ENCODE measurements at regions not wholly inside any gene's neighbourhood (a gene's known extent, or its start where the extent isn't known, plus 50 kb on each side); places are given as distances from the start of the nearest gene placed in this dataset.

DNA sequence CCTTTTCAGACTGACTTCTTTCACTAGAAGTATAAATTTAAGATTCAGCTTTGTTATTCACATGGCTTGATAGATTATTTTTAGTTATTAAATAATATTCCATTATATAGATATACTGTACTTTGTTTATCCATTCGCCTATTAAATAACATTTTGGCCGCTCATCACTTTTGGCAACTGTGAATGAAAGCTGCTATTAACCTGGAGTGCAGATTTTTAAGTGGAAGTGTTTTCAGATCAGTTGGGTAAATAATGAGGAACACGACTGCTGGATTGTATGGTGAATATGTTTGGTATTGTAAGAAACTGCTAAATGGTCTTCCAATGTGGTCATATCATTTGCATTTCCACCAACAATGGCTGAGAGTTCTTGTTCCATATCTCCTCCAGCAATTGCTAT, 97.6 kb upstream of the ZNF804B start:
- Mint-ChIP-seq H3K4me3 (no peak overlapping the region), H3K36me3 (no peaks in the 10 kb centered on the region), H3K27me3 (no peaks in the 10 kb centered on the region), H3K27ac (no peak overlapping the region), H3K9me3 (peaks cover 2% of the 10 kb centered on the region), H3K4me1 (no peaks in the 10 kb centered on the region)
- ATAC-seq (ENCODE audit: low read depth) (no peak), DNase-seq (ENCODE audit: low spot score in 2 of 2) (no peak)

DNA sequence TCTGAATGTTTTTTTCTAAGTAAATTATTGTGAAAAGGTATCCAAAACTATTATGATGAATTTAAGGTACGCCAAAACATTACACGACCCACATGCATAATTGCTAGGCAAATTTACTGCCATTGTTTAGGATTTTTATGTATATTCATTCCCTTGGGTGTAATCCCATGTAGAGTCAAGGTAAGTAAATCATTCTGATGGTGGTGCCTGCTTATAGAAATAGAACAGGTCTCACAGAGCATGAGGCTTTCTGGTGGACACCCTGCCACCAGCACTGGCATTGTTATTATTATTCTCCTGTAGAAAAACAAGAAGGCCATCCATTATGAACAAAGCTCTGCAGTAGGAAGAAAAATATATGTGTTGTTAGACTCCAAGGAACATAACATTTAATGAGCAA, 111.7 kb upstream of the ZNF804B start:
- Mint-ChIP-seq H3K36me3 (no peaks in the 10 kb centered on the region), H3K27ac (no peak overlapping the region), H3K27me3 (no peaks in the 10 kb centered on the region), H3K4me1 (no peaks in the 10 kb centered on the region), H3K4me3 (no peak overlapping the region), H3K9me3 (peaks cover 5% of the 10 kb centered on the region)
- DNase-seq (ENCODE audit: low spot score in 2 of 2) (no peak), ATAC-seq (ENCODE audit: low read depth) (no peak)

DNA sequence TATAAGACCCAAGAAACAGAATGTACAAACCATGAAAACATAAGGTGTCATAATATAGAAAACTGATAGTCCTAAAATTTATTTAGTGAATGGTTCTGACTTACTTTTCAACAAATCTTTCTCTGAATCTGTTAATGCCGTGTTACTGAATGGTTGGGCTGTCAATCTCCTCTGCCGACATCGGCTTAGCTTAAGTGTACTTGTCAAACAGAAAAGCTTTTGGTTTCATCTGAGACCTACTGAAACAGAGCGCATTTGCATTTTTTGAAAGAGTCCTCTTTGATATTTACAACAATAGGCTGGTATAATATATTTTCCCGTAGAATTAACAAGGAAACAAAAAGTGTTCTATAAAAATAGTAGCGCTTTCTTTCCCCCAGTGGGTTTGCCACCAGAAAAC, 120.9 kb upstream of the ZNF804B start:
- Mint-ChIP-seq H3K36me3 (no peaks in the 10 kb centered on the region), H3K4me1 (no peaks in the 10 kb centered on the region), H3K27me3 (no peaks in the 10 kb centered on the region), H3K9me3 (peaks cover 2% of the 10 kb centered on the region), H3K4me3 (no peak overlapping the region), H3K27ac (no peak overlapping the region)
- DNase-seq (ENCODE audit: low spot score in 2 of 2) (no peak), ATAC-seq (ENCODE audit: low read depth) (no peak)

DNA sequence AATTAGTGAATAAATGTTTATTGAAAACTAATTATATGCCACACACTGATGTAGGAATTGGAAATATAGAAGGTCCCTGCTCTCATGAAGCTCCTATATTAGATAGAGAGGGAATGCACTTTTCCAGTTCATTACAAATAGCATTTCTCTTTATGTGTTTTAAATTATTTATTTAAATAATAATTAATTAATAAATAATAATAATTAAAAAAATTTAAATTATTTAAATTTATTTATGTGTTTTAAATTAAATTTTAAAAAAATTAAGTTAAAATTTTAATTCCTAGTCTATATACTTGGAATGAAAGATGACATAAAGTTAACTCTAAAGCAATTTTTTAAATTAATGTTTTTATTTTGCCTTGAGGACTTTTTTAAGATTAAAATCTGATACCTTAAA, 121.7 kb upstream of the ZNF804B start:
- Mint-ChIP-seq H3K4me1 (no peaks in the 10 kb centered on the region), H3K27me3 (no peaks in the 10 kb centered on the region), H3K9me3 (peaks cover 3% of the 10 kb centered on the region), H3K27ac (no peak overlapping the region), H3K4me3 (no peak overlapping the region), H3K36me3 (no peaks in the 10 kb centered on the region)
- DNase-seq (ENCODE audit: low spot score in 2 of 2), result no peak
- ATAC-seq (ENCODE audit: low read depth), result no peak

DNA sequence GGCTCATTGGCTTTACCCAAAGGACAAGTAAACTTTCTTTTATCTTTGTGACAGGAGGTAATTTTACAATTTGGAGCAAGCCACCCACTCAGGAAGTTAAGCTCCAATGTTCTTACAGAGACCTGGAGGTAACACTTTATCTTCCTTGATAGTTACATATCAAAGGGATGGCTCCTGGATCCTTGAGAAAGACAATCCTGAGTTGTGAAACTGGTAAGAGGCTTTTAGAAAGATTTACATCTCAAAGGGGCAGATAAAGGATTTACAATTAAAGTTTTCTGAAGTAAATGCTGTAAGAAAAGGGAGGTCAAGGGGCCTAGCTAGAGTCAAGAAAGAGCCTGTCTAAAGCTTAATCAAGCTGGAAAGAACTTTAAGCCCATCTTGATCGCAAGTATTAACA, 124.4 kb upstream of the ZNF804B start:
- Mint-ChIP-seq H3K9me3 (peaks cover 1% of the 10 kb centered on the region), H3K36me3 (no peaks in the 10 kb centered on the region), H3K4me1 (no peaks in the 10 kb centered on the region), H3K27me3 (no peaks in the 10 kb centered on the region), H3K4me3 (no peak overlapping the region), H3K27ac (no peak overlapping the region)
- no peak for ATAC-seq (ENCODE audit: low read depth)
- DNase-seq (ENCODE audit: low spot score in 2 of 2), result no peak

DNA sequence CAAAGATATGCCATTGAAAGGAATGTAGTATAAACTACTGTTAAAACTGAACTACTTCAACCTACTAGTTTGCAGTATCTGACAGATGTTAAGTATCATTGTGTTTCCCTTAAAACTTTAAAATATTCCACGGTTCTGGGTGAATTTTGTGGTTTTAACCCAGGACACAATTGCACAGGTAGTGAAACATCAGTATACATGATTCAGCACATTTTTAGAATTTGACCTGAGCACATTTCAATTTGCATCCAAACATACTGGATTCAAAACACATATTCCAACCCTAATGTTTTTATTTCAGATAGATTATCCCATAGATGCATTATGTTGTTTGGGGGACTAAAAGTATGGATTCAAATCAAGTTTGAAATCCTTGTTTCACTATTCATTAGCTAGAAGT, 129.9 kb upstream of the ZNF804B start:
- Mint-ChIP-seq H3K27me3 (no peaks in the 10 kb centered on the region), H3K4me3 (no peak overlapping the region), H3K27ac (no peak overlapping the region), H3K36me3 (no peaks in the 10 kb centered on the region), H3K9me3 (peaks cover 1% of the 10 kb centered on the region), H3K4me1 (no peaks in the 10 kb centered on the region)
- ATAC-seq (ENCODE audit: low read depth) (no peak), DNase-seq (ENCODE audit: low spot score in 2 of 2) (no peak)

DNA sequence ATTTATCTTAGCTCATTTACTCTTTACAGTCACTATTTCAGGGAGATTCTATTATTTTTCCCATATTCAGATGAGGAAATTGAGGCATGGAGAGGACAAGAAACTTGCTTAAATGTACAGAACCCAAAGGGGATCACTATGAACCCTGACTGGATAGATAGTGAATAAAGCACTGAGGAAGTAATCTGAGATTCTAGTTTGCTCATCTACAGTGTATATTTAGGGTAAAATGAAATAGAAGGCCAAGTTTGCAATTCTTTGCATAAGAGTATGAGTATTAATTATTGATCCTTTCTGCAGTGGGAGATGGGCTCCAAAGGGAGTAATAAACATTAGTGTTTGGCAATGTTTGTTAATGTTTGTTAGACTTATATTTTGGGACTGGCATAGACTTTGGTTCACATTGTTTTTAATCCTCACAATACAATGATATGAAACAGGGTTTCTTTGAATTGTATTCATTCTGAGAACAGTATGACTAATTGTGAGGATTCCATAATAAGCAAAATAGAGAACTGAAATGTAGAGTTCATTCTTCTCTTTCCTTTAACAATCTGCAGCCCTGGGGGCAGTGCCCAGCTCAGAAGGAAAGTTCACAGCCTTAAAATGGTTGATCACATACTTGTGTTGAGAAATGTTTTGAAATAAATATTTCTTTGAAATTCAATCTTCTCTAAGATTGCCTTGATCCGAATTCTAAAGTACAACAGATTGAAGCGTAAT, 131.0 kb upstream of the ZNF804B start:
- Mint-ChIP-seq H3K9me3 (peaks cover 1% of the 10 kb centered on the region), H3K36me3 (no peaks in the 10 kb centered on the region), H3K4me3 (no peak overlapping the region), H3K27ac (no peak overlapping the region), H3K4me1 (no peaks in the 10 kb centered on the region), H3K27me3 (no peaks in the 10 kb centered on the region)
- ATAC-seq (ENCODE audit: low read depth), result no peak
- no peak for DNase-seq (ENCODE audit: low spot score in 2 of 2)

DNA sequence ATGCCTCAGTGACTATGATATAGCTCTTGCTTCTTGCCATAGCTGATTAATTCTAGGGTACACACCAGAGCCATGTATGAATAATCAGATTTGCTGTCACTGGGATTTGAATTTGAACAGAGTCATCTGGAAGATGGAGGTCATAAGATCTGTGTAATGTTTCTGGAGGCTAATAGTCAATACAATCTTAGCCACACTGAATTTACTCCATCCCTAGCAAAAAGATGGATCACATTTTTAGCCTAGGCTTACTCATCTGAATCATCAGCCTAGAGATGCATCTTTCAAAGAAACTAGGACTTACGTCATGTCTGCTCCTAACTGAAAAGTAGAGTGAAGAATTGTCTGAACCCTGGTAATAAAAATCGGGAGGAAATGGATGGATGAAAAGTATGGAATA, 142.3 kb upstream of the ZNF804B start:
- ATAC-seq (ENCODE audit: low read depth) (no peak), DNase-seq (ENCODE audit: low spot score in 2 of 2) (no peak)
- Mint-ChIP-seq H3K4me1 (no peaks in the 10 kb centered on the region), H3K4me3 (no peak overlapping the region), H3K27me3 (peaks cover 2% of the 10 kb centered on the region), H3K9me3 (no peaks in the 10 kb centered on the region), H3K27ac (no peak overlapping the region), H3K36me3 (no peaks in the 10 kb centered on the region)

DNA sequence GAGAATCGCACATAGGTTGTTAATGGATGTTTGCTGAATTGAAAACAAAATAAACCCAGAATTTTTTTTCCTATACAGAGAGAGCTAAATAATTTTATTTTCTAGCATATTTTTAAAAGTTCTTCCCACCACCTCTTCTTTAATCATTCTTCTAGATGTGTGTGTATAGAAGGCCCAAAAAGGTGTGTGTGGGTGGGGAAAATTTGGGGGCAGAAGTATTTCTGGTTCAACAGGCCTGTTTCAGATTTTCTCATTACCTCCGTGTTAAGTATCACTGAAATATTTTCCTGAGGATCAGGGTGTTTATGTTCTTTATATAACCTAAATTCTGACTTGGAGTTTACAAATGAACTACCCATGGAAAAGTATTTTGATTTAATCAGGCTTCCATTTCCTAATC, 144.2 kb upstream of the ZNF804B start:
- H3K36me3 Mint-ChIP-seq, result no peaks in the 10 kb centered on the region
- DNase-seq (ENCODE audit: low spot score in 2 of 2), result no peak
- no peak overlapping the region for H3K27ac Mint-ChIP-seq
- H3K4me1 Mint-ChIP-seq, result no peaks in the 10 kb centered on the region
- peaks cover 1% of the 10 kb centered on the region for H3K9me3 Mint-ChIP-seq
- no peaks in the 10 kb centered on the region for H3K27me3 Mint-ChIP-seq
- H3K4me3 Mint-ChIP-seq, result no peak overlapping the region
- ATAC-seq (ENCODE audit: low read depth), result no peak

DNA sequence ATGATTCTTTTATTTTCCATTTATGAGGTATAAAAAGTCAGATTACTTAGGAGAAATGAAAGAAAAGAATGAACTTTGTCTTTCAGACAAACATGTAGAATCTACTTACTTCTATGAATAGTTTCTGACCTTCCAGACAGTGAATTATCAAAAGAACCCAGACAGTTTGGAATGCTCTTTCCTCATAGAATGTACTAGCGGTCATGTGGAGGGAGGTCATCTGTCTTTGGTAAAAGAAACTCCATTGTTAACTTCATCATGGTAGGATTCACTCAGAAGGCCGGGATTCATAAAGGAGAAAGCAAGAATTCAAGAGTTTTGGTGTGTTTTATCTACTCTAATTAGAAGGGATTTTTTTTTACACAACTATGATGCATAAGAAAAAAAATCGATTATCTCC, 144.8 kb upstream of the ZNF804B start:
- ATAC-seq (ENCODE audit: low read depth) (no peak), DNase-seq (ENCODE audit: low spot score in 2 of 2) (no peak)
- Mint-ChIP-seq H3K4me1 (no peaks in the 10 kb centered on the region), H3K9me3 (peaks cover 1% of the 10 kb centered on the region), H3K27me3 (no peaks in the 10 kb centered on the region), H3K36me3 (no peaks in the 10 kb centered on the region), H3K27ac (no peak overlapping the region), H3K4me3 (no peak overlapping the region)

DNA sequence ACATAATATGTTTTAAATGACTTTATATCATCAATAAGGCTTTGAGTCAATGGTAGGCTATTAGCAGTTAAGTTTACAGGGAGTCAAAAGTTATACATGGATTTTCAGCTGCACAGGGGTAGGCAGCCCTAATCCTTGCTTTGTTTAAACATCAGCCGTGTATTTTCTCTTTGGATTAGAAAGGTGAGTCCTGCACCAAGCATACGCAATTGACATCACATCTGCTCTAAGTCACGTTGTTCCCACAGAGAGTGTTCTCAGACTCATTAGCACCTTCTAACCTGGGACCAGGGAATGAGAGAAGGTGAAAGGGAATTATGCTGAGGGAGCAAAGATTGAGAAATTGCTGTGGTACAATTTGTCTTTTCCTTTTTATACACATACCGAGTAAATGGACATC, 148.6 kb upstream of the ZNF804B start:
- H3K36me3 Mint-ChIP-seq, result no peaks in the 10 kb centered on the region

DNA sequence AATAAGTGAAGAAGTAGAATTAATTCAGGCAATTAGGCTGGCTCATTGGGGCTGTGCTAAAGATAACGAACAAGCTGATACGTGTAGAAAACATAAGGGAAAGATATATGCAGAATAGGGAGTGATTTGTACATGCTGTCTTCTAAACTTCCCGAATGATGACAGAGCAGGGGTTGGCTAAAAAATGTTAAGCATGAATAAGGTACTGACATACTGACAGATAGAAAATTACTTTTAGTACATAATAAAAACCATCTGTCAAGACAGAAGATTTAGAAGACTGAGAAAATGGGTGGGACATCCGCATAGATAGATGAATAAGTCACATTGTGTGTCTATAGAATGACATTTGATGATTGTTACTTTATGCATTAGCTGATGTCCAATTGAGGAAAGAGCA, 158.8 kb upstream of the ZNF804B start:
- no peak overlapping the region for H3K4me3 Mint-ChIP-seq
- ATAC-seq (ENCODE audit: low read depth) (no peak), DNase-seq (ENCODE audit: low spot score in 2 of 2) (no peak)

More for the DNA sequence above, 148.6 kb upstream of the ZNF804B start:
- no peak overlapping the region for H3K4me3 Mint-ChIP-seq
- ATAC-seq (ENCODE audit: low read depth) (no peak), DNase-seq (ENCODE audit: low spot score in 2 of 2) (no peak)
- no peaks in the 10 kb centered on the region for H3K27me3 Mint-ChIP-seq
- peaks cover 1% of the 10 kb centered on the region for H3K9me3 Mint-ChIP-seq
- H3K4me1 Mint-ChIP-seq, result no peaks in the 10 kb centered on the region
- no peak overlapping the region for H3K27ac Mint-ChIP-seq

DNA sequence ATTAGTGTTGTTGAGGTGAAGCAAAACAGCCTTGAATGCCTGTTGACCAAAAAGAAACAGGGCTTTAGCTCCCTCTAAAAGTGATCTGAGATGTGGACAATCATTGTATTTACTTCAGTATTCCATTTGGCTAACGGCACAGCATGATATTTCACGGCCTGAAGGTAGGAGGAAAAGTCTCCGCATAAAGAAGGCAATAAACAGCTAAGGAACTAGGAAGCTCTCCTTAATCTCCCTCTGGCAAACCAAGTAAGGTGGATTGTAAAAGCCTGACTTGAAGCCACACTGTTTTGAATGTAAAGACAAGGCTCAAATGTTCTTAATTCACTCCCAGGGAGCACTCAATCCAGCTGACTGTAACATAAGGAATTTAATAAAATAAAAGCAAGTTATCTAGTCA, 160.0 kb upstream of the ZNF804B start:
- Mint-ChIP-seq H3K27me3 (no peaks in the 10 kb centered on the region), H3K4me3 (no peak overlapping the region), H3K9me3 (peaks cover 4% of the 10 kb centered on the region), H3K4me1 (no peaks in the 10 kb centered on the region), H3K27ac (no peak overlapping the region), H3K36me3 (no peaks in the 10 kb centered on the region)
- ATAC-seq (ENCODE audit: low read depth) (no peak), DNase-seq (ENCODE audit: low spot score in 2 of 2) (no peak)

More for the DNA sequence above, 158.8 kb upstream of the ZNF804B start:
- H3K36me3 Mint-ChIP-seq, result no peaks in the 10 kb centered on the region
- H3K4me1 Mint-ChIP-seq, result no peaks in the 10 kb centered on the region
- peaks cover 4% of the 10 kb centered on the region for H3K9me3 Mint-ChIP-seq
- H3K27ac Mint-ChIP-seq, result no peak overlapping the region
- H3K27me3 Mint-ChIP-seq, result no peaks in the 10 kb centered on the region

DNA sequence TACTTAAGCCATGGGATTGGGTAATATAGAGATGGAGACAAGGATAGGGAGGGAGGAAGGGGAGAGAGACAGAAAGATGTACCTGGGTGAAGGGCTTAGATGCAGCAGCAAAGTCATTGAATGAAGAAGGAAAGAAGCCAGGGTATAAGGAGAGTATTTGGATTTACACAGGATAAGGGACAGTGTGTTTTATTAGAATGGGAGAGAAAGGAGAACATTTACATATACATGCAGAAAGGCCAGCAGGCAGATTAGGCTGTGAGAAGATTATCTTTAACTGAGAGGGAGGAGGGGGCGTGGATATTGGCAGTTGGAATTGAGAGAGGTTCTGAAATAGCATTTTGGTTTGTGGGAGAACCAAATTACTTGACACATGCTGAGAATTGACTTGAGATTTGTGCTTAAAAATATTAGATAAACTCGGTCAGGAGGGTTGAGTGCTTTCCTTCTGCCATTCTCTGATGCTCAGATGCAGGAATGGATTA, 161.5 kb upstream of the ZNF804B start:
- Mint-ChIP-seq H3K27me3 (no peaks in the 10 kb centered on the region), H3K4me1 (no peaks in the 10 kb centered on the region), H3K9me3 (peaks cover 6% of the 10 kb centered on the region), H3K4me3 (no peak overlapping the region), H3K36me3 (no peaks in the 10 kb centered on the region), H3K27ac (no peak overlapping the region)
- DNase-seq (ENCODE audit: low spot score in 2 of 2), result no peak
- no peak for ATAC-seq (ENCODE audit: low read depth)

DNA sequence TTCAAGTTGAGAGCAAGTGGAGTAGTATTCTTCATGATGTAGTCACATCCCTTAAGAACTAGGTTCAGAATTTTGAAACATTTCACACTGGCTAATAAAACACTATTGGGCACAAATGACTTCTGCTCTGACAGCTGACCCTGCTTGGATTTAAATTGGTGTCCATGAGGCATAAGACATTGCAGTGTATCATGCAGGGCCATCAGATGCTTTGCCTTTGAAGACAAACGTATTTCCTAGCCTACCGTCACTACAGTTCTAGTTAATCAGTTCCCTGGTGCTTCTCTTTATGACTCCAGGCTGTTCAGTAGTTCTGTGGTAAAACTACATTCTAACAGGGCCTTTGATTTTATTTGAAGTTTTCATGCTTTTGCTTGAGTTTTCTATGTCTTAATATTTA, 168.5 kb upstream of the ZNF804B start:
- no peak overlapping the region for H3K27ac Mint-ChIP-seq
- H3K4me3 Mint-ChIP-seq, result no peak overlapping the region
- no peak for DNase-seq (ENCODE audit: low spot score in 2 of 2)
- H3K36me3 Mint-ChIP-seq, result no peaks in the 10 kb centered on the region
- H3K9me3 Mint-ChIP-seq, result peaks cover 3% of the 10 kb centered on the region
- no peak for ATAC-seq (ENCODE audit: low read depth)
- H3K4me1 Mint-ChIP-seq, result no peaks in the 10 kb centered on the region
- H3K27me3 Mint-ChIP-seq, result no peaks in the 10 kb centered on the region

All from memory B cell (primary cell).